22Rv1 (cell line): ENCODE measurements at regions not wholly inside any gene's neighbourhood (a gene's known extent, or its start where the extent isn't known, plus 50 kb on each side); places are given as distances from the start of the nearest gene placed in this dataset.

ENCODE experiments used
- H3K27ac ChIP-seq: fragments of 450-650 bp; 2 replicates; pipeline ENCODE4 v1.5.1; 2017
- ZFX ChIP-seq: fragments of 450-650 bp; IDR thresholded peaks from 2 replicates; pipeline ENCODE4 v1.6.1; 2017; ENCODE audit warnings: antibody characterized with exemption, borderline replicate concordance
- TF ChIP-seq, protein P1 (sequence below): fragments of 450-650 bp; IDR thresholded peaks from 2 replicates; pipeline ENCODE4 v1.5.1; 2017; ENCODE audit warnings: mild to moderate bottlenecking

DNA sequence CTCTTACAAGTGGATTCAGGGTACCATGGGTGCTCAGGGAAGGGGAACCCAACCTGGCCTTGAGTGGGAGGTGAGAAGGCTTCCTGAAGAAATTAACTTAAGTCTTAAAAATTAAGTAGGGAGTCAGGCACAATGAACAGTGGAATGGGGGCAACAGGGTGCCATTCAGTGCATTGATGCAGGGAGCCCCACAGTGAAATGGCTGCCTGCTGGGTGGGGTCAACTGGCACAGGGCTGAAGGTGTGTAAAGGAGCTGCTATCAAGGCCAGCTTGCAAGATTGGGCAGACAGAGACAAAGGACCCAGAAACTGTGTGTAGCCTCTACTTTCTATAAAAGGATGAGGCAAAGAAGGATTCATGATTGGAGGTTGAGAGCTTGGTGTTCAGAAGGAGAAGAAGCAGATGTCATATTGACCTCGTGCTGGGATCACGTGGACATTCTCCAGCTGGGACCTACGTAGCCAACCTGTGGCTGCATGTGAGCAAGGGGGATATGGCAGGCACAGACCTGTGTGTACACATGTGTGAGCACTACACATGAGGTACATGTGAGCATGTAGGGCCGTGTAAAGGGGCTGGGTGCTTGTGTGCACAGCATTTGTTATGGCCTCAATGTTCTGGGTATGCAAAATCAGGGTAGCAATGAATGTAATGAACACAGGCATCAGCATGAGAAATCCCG is 209.5 kb upstream of the HAAO start:
- TF ChIP-seq, protein P1, sequence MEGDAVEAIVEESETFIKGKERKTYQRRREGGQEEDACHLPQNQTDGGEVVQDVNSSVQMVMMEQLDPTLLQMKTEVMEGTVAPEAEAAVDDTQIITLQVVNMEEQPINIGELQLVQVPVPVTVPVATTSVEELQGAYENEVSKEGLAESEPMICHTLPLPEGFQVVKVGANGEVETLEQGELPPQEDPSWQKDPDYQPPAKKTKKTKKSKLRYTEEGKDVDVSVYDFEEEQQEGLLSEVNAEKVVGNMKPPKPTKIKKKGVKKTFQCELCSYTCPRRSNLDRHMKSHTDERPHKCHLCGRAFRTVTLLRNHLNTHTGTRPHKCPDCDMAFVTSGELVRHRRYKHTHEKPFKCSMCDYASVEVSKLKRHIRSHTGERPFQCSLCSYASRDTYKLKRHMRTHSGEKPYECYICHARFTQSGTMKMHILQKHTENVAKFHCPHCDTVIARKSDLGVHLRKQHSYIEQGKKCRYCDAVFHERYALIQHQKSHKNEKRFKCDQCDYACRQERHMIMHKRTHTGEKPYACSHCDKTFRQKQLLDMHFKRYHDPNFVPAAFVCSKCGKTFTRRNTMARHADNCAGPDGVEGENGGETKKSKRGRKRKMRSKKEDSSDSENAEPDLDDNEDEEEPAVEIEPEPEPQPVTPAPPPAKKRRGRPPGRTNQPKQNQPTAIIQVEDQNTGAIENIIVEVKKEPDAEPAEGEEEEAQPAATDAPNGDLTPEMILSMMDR: no peak
- no peak overlapping the region for H3K27ac ChIP-seq

DNA sequence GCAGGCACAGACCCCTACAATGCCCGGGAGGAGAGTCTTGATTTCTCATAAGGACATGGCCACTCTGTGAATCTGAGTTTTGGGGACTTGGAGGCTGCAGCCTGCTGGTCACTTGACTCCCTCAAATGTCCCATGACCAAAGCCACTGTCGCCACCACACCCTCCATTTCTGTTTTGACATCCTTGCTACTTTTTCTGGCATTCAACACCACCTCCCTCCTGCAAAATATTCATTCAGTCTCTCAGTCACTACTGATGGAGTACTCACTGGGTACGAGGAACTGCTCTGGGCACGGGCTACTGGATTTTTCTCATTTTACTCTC is 208.6 kb upstream of the HAAO start:
- TF ChIP-seq, protein P1: no peak
- no peak for TF ChIP-seq ZFX

DNA sequence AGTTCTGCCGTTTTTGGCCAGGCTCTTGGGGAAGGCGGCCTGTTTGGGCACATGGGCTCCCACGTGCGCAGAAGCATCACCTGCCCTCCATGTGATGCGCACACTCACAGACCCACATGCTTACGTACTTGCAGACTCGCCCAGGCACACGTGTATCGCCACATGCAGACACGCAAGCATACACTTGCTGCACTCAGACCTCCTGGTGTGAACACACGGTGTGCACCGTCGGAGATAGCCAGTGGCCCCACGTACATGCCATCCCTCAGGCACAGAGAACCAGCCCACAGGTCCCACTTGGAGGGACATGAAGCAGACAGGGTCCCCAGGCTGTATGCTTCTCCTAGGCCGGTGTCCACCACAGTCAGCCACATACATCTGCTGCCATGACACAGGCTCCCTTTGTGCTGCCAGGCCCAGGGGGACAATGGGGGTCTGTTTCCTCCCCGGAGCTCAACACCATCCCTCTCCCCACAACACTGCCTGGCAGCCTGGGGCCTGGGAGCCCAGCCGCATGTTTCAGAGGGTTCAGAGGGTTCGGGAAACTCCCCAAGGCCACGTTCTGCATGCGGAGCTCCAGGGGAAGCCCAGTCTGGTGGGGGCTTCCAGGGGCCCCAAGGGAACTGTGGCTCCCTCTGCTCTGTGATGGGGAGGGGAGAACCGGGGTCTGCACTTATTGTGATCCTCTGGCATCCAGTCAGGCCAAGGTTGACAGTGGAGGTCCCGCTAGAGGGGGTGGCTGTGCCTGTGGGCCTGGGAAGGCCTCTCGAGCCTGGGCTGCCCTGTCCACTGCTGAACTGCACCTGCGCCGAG is 208.1 kb upstream of the HAAO start:
- TF ChIP-seq, protein P1: no peak
- no peak for TF ChIP-seq ZFX
- H3K27ac ChIP-seq: no peak overlapping the region

More for the DNA sequence above, 208.6 kb upstream of the HAAO start:
- H3K27ac ChIP-seq: no peak overlapping the region

DNA sequence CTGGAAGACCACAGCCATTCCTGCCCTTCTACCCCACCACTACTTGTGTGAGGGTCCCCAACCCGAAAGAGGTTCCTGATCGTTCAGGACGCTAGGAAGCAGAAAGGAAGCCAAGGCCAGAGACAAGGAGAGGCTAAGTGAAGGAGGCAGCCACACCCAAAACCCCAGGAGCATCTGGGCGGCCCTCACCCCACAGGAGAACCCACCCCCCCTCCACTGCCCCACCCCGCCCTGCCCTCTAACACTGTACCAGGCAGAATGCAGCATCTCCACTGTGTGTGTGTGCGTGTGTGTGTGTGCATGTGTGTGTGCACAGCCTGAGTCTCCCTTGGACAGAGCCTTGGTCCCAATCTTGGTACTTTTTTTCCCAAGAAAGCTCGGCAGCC is 207.5 kb upstream of the HAAO start:
- TF ChIP-seq, protein P1: no peak
- no peak for TF ChIP-seq ZFX
- H3K27ac ChIP-seq: no peak overlapping the region

DNA sequence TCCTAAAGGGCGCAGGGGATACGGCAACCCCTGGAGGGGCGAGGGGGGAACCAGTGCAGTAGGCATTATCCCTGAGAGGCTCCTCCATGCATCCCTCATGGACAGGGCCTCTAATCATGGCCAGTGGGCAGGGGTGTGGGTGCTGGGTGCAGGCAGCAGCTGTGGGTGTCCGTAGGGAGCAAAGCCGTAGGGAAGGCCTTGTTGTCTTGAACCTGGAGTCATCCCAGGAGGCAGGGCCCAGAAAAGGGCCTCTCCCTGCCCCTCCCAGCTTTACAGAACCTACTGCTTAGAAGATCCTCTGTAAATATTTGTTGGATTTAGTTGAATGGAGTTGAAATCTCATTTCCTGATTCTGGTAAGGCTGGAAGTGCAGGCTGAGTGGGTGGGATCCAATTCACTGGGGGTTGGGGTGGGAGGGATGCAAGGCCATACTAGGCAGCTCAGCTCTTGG is 207.0 kb upstream of the HAAO start:
- H3K27ac ChIP-seq: no peak overlapping the region
- TF ChIP-seq, protein P1: no peak
- no peak for TF ChIP-seq ZFX

DNA sequence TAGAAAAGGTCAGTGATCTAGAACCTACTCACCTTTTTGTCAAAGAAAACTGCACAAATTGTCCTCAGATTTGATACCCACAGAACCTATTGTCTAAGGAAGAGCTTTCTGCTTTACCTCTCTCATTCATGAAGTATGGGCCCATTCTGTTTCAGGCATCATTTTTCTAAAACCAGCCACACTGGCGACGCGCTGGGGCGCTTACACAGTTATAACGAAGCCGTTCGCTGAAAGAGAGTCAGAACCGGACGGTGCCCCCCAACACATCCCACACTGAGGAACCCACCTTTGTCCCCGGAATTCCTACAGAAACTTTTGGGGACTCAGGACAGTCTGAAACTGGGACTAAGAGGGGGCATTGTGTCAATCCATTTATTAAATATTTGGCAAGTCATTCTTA is 206.3 kb upstream of the HAAO start:
- no peak for TF ChIP-seq ZFX
- TF ChIP-seq, protein P1: no peak
- H3K27ac ChIP-seq: no peak overlapping the region

DNA sequence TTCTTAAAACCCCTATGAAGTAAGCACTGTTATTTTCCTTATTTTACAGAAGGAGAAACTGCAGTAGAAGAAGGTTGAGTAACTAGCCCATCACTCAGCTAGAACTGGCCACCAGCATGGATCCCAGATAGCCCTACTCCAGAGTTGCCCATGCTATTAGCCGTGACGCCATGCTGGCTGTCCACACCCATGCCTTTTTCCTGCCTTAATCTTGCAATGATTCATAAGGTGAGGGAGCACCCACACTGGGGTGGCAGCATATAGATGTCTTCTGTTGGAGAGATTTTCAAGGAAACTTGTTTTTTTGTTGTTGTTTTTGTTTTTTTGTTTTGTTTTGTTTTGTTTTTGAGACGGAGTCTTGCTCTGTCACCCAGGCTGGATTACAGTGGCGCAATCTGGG is 204.1 kb upstream of the HAAO start:
- no peak for TF ChIP-seq ZFX
- TF ChIP-seq, protein P1: no peak

More for the DNA sequence above, 204.1 kb upstream of the HAAO start:
- no peak overlapping the region for H3K27ac ChIP-seq
